Ishikawa (cell line): ENCODE measurements at regions not wholly inside any gene's neighbourhood (a gene's known extent, or its start where the extent isn't known, plus 50 kb on each side); places are given as distances from the start of the nearest gene placed in this dataset.

Experiments
- EGR1 ChIP-seq: IDR thresholded peaks from 2 replicates; pipeline ENCODE4 v1.6.1; 2012
- EP300 ChIP-seq: IDR thresholded peaks from 2 replicates; pipeline ENCODE4 v1.6.1; 2012; ENCODE audit warnings: borderline replicate concordance
- RAD21 ChIP-seq: IDR thresholded peaks from 2 replicates; pipeline ENCODE4 v1.6.1; 2012; ENCODE audit warnings: low read depth
- TAF1 ChIP-seq: IDR thresholded peaks from 2 replicates; pipeline ENCODE4 v1.6.1; 2012; ENCODE audit warnings: low read depth, mild to moderate bottlenecking
- TCF12 ChIP-seq: IDR thresholded peaks from 2 replicates; pipeline ENCODE4 v1.6.1; 2012; ENCODE audit warnings: low read depth
- TEAD4 ChIP-seq: IDR thresholded peaks from 2 replicates; pipeline ENCODE4 v1.6.1; 2012
- YY1 ChIP-seq: IDR thresholded peaks from 2 replicates; pipeline ENCODE4 v1.6.1; 2012; ENCODE audit warnings: low read depth
- ZBTB7A ChIP-seq: IDR thresholded peaks from 2 replicates; pipeline ENCODE4 v1.6.1; 2012; ENCODE audit warnings: low read depth
- TF ChIP-seq, protein P1 (sequence below): IDR thresholded peaks from 2 replicates; pipeline ENCODE4 v1.6.1; 2012; ENCODE audit warnings: low read depth, mild to moderate bottlenecking
- TF ChIP-seq, protein P2 (sequence below): IDR thresholded peaks from 2 replicates; pipeline ENCODE4 v1.6.1; 2012

DNA sequence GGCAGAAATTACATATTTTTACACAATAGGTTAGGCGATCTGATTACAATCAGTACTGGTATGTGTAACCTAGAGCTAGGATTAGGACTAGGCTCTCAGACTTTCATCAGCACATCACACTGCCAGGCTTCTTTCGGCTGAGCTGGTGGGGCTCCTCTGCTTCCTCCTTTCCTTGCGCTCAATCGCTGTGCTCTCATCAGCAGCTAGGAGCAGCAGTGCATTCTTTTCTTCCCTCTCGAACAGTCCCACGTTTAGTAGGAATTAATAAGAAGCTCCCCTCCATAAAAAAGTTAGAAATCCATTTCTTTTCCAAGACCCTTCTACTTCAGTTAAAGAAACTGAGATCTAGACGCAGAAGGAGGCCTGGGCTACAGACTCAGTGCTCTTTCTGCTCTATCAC lies 350.4 kb downstream of the SPRY1 start:
- TF ChIP-seq YY1 = no peak
- TF ChIP-seq EGR1 = no peak
- TF ChIP-seq, protein P1, sequence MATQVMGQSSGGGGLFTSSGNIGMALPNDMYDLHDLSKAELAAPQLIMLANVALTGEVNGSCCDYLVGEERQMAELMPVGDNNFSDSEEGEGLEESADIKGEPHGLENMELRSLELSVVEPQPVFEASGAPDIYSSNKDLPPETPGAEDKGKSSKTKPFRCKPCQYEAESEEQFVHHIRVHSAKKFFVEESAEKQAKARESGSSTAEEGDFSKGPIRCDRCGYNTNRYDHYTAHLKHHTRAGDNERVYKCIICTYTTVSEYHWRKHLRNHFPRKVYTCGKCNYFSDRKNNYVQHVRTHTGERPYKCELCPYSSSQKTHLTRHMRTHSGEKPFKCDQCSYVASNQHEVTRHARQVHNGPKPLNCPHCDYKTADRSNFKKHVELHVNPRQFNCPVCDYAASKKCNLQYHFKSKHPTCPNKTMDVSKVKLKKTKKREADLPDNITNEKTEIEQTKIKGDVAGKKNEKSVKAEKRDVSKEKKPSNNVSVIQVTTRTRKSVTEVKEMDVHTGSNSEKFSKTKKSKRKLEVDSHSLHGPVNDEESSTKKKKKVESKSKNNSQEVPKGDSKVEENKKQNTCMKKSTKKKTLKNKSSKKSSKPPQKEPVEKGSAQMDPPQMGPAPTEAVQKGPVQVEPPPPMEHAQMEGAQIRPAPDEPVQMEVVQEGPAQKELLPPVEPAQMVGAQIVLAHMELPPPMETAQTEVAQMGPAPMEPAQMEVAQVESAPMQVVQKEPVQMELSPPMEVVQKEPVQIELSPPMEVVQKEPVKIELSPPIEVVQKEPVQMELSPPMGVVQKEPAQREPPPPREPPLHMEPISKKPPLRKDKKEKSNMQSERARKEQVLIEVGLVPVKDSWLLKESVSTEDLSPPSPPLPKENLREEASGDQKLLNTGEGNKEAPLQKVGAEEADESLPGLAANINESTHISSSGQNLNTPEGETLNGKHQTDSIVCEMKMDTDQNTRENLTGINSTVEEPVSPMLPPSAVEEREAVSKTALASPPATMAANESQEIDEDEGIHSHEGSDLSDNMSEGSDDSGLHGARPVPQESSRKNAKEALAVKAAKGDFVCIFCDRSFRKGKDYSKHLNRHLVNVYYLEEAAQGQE = no peak
- no peak for TF ChIP-seq TAF1
- no peak for TF ChIP-seq TEAD4
- TF ChIP-seq ZBTB7A = no peak
- TF ChIP-seq EP300 = no peak
- TF ChIP-seq, protein P2, sequence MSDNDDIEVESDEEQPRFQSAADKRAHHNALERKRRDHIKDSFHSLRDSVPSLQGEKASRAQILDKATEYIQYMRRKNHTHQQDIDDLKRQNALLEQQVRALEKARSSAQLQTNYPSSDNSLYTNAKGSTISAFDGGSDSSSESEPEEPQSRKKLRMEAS = no peak
- no peak for TF ChIP-seq RAD21
- no peak for TF ChIP-seq TCF12
